Kidney (tissue), 13 donors: ENCODE measurements at regions not wholly inside any gene's neighbourhood (a gene's known extent, or its start where the extent isn't known, plus 50 kb on each side); places are given as distances from the start of the nearest gene placed in this dataset.
A peak's percentile ranks its signal among the peaks of the same experiment; 100 is the strongest.

ENCODE experiments used
- DNase-seq, 5 donors: peaks; one replicate each; pipeline ENCODE4 v3.0.0-alpha.2; 2013 to 2020
- FAIRE-seq: peaks from 2 replicates; lab custom pipeline; 2012; peaks lifted over from hg19 to GRCh38; lab: Jason Lieb, UNC
- H3K27ac ChIP-seq, 2 donors: one replicate each; pipeline ENCODE4 v1.7.0; 2013; ENCODE audit warnings: low read depth in 2 of 2, low read length in 2 of 2, inconsistent platforms in 1 of 2
- H3K27me3 ChIP-seq: one replicate; pipeline ENCODE4 v1.7.1; 2013; ENCODE audit warnings: low read length, inconsistent platforms; ENCODE audit not compliant: control insufficient read depth, insufficient read depth
- H3K36me3 ChIP-seq, 3 donors: one replicate each; pipeline versions ENCODE4 v1.7.0 to v1.7.1; 2013; ENCODE audit warnings: low read length in 3 of 3, control low read depth in 1 of 3, inconsistent platforms in 1 of 3; ENCODE audit not compliant: insufficient read depth in 3 of 3, control insufficient read depth in 2 of 3
- H3K4me1 ChIP-seq, 3 donors: one replicate each; pipeline versions ENCODE4 v1.7.0 to v1.7.1; 2013; ENCODE audit warnings: low read length in 3 of 3, inconsistent platforms in 1 of 3, low read depth in 1 of 3; ENCODE audit not compliant: control insufficient read depth in 2 of 3, insufficient read depth in 2 of 3
- H3K4me3 ChIP-seq, 3 donors: one replicate each; pipeline versions ENCODE4 v1.7.0 to v1.8.1; 2013; ENCODE audit warnings: low read length in 3 of 3, control low read depth in 1 of 3, inconsistent platforms in 1 of 3
- H3K9ac ChIP-seq, 3 donors: one replicate each; pipeline versions ENCODE4 v1.7.0 to v1.7.1; 2013; ENCODE audit warnings: low read length in 3 of 3, control low read depth in 1 of 3, inconsistent platforms in 1 of 3
- H3K9me3 ChIP-seq, 3 donors: one replicate each; pipeline versions ENCODE4 v1.7.0 to v1.7.1; 2013; ENCODE audit warnings: low read length in 3 of 3, control low read depth in 1 of 3, inconsistent platforms in 1 of 3; ENCODE audit not compliant: control insufficient read depth in 2 of 3, insufficient read depth in 1 of 3
- CTCF ChIP-seq: IDR thresholded peaks from 3 replicates; pipeline ENCODE4 v1.5.1; 2012; ENCODE audit warnings: mild to moderate bottlenecking, moderate library complexity, borderline replicate concordance; ENCODE audit not compliant: insufficient read depth; ENCODE audit errors: extremely low read depth
- intact Hi-C: fragments of 100-400 bp; cut with DNase I; formaldehyde crosslinking; loops from one replicate; pipeline ENCODE4 v1.11.1; 2022
- donor health status: control.
- donor health status: control.
- donor health status: control.
- donor health status: control.
- donor health status: control.
- donor health status: DM: yes; HTN: yes; CAD: no.
- donor health status: Normal renal cell carcinoma (clear cell type).

GRCh38 chr7:9691286-9691685, 1257.9 kb downstream of the NXPH1 start:
- TF ChIP-seq CTCF = no peak
- Histone ChIP-seq H3K4me1 (no peaks in the 10 kb centered on the region), H3K27ac (no peak overlapping the region), H3K4me3 (no peak overlapping the region), H3K27me3 (no peaks in the 10 kb centered on the region), H3K9ac (no peak overlapping the region), H3K36me3 (no peaks in the 10 kb centered on the region), H3K9me3 (peaks cover 0 to 3% (median 0%) of the 10 kb centered on the region in 3 donors)
- FAIRE-seq (no peak), DNase-seq (no peak)
- intact Hi-C loops = no loop called here

DNA sequence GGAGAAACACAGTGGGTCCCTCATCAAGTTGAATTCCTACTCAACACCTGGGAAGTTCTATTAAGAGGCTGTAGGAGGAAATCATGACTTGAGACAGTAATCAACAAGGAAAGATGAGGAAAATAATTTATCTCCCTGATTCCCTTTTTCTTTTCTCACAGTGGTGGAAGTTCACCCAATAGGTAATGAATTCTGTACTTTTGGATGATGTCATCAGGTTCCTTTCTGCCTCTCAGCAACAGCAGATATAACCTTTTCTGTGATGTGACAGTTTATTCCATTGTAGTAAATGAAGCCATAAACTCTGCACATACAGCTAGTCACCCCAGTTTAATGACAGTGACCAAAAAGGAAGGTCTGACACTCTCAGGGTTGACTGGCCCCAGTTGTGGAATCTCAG, 1265.0 kb downstream of the NXPH1 start:
- FAIRE-seq = no peak
- DNase-seq = no peak
- H3K36me3 ChIP-seq = no peaks in the 10 kb centered on the region
- no peak overlapping the region for H3K9ac ChIP-seq
- no peaks in the 10 kb centered on the region for H3K4me1 ChIP-seq
- no peaks in the 10 kb centered on the region for H3K27me3 ChIP-seq
- no peaks in the 10 kb centered on the region for H3K9me3 ChIP-seq
- H3K4me3 ChIP-seq = no peak overlapping the region
- no peak for TF ChIP-seq CTCF
- intact Hi-C loops = no loop called here
- no peak overlapping the region for H3K27ac ChIP-seq

DNA sequence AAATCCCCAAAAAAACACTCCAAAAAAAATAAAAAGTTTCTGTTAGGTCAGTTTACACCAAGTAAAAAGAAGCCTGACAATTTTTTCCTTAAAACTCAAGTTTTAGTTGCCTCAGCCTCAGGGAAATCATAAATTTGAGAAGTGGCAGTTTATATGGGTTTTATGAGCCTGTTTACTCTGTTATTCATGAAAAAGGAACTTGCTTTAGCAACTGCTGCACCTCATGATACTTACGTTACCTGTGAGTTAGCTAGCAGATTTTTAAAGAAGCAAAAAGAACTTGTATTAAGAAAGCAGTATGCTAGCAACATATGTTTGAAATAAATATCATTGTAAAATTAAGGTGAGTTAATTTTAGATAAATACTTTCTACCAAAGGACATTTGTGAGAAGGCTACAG, 1264.5 kb upstream of the PHF14 start:
- no peaks in the 10 kb centered on the region for H3K4me1 ChIP-seq
- DNase-seq = peak in 2 of 5 donors; percentile 21 to 35
- no peak overlapping the region for H3K9ac ChIP-seq
- no peaks in the 10 kb centered on the region for H3K9me3 ChIP-seq
- no peak for FAIRE-seq
- no peaks in the 10 kb centered on the region for H3K36me3 ChIP-seq
- H3K27ac ChIP-seq = no peak overlapping the region
- no peak overlapping the region for H3K4me3 ChIP-seq
- intact Hi-C loops = no loop called here
- no peaks in the 10 kb centered on the region for H3K27me3 ChIP-seq
- no peak for TF ChIP-seq CTCF

DNA sequence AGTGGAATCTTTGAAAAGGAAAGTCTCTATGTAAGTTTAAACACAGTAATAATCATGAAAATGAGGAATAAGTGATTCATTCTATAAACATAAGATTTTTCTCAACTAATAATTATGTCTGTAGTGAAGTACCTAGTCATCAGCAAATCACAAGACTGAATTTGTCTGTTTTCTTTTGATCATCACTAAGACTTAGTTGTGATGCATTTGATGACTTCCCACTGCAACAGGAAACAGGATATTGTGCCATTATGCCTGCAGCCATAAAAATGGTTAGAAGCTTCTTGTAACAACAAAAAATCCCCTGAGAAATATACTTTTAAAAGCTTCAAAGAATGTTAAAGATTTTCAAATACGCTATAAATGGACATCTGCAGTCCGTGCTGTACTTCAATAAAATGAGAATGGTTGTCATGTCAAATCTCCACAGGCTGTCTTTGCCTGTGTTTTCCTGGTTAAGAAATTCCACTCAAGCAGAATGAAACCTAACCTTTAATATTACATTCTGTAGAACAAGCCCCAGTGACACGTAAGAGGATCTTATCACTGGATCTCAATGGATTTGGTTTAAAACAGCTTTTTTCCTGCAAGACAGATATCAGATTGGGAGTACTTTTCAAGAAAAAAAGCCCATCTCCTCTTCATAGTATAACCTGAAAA, 1262.3 kb upstream of the PHF14 start:
- DNase-seq (no peak), FAIRE-seq (no peak)
- H3K27me3 ChIP-seq = no peaks in the 10 kb centered on the region
- intact Hi-C loops = no loop called here
- H3K4me1 ChIP-seq = no peaks in the 10 kb centered on the region
- H3K9me3 ChIP-seq = no peaks in the 10 kb centered on the region
- H3K9ac ChIP-seq = no peak overlapping the region
- no peak overlapping the region for H3K27ac ChIP-seq
- no peaks in the 10 kb centered on the region for H3K36me3 ChIP-seq
- H3K4me3 ChIP-seq = no peak overlapping the region
- no peak for TF ChIP-seq CTCF
